Tibial nerve (tissue), 4 donors: ENCODE measurements at regions not wholly inside any gene's neighbourhood (a gene's known extent, or its start where the extent isn't known, plus 50 kb on each side); places are given as distances from the start of the nearest gene placed in this dataset.

Source experiments
- CTCF ChIP-seq, 5 experiments: fragments of 200-600 bp in 3 of 5; fragments of 450-650 bp in 2 of 5; sonication (generic) in 3 of 5; IDR thresholded peaks; one replicate each; pipeline ENCODE4 v1.5.1; 2016 to 2019; ENCODE audit warnings: antibody characterized with exemption in 5 of 5, mild to moderate bottlenecking in 3 of 5, moderate library complexity in 2 of 5
- EP300 ChIP-seq, 2 donors: sonication (generic); formaldehyde crosslinking; IDR thresholded peaks; one replicate each; pipeline ENCODE4 v1.6.1; 2017; ENCODE audit warnings: antibody characterized with exemption in 2 of 2, mild to moderate bottlenecking in 1 of 2

DNA sequence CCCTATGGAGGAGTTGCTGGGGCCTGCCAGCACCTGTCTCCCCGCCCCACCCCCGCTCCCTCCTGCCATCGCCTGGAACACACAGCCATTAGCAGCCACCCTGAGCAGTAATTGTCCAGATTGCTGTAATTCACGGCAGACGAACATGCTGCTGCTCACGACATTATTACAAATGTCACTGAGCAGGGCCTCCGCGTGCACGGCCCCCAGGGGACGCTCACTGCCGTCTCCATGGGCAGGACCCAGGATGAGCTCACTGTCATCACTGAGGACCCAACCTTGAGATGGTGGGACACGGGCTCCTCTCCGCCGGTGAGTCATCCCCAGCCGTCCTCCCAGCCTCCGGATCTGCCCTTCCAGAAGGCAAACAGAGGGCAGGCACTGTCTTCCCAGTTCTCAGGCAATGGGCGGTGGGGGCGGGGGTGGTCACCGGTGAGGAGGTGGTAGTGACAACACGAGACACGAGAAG is 100.4 kb downstream of the RFLNA start:
- TF ChIP-seq CTCF (IDR thresholded peaks at IDR 0.05) (no peak), EP300 (IDR thresholded peaks at IDR 0.05) (no peak)
